K562 (cell line): ENCODE measurements at regions not wholly inside any gene's neighbourhood (a gene's known extent, or its start where the extent isn't known, plus 50 kb on each side); places are given as distances from the start of the nearest gene placed in this dataset.

Source experiments
- ATAC-seq: fragments of 200-7000 bp; cut with Tn5 transposase; 3 replicates; pipeline ENCODE4 v1.9.1; 2020; ENCODE audit warnings: moderate library complexity
- BruUV-seq: library from RNA; stranded (reverse); fragments of 400-500 nt; replicated peaks from 2 replicates; lab custom pipeline; 2021; lab: Mats Ljungman, UMichigan
- CTCF ChIA-PET: fragments of 300-600 bp; formaldehyde crosslinking; extraction: SDS; loops from one replicate; lab custom pipeline; 2021; ENCODE audit warnings: low intra/inter-chr PET ratio; lab: Yijun Ruan, JAX
- POLR2A ChIA-PET: fragments of 300-600, 350-650 bp; sonication (Branson Sonifier 250); formaldehyde crosslinking; extraction: SDS; loops from one replicate; lab custom pipeline; 2021; ENCODE audit warnings: antibody characterized with exemption, inconsistent platforms; lab: Yijun Ruan, JAX
- DNase-seq, 4 experiments: peaks; one replicate each; pipeline versions ENCODE4 v3.0.0 to v3.0.0-alpha.2; 2011 to 2018; ENCODE audit warnings: low spot score in 3 of 4, mixed read lengths in 3 of 4; ENCODE audit errors: extremely low read depth in 1 of 4
- FAIRE-seq: peaks from 2 replicates; lab custom pipeline; 2011; peaks lifted over from hg19 to GRCh38; lab: Jason Lieb, UNC
- H2AFZ ChIP-seq: 2 replicates; pipeline ENCODE4 v1.6.0; 2011; ENCODE audit warnings: low read depth, low read length, control low read depth, inconsistent platforms
- H3K27ac ChIP-seq: fragments of 200-600 bp; 3 replicates; pipeline ENCODE4 v1.8.0; 2011; ENCODE audit warnings: low read depth, mild to moderate bottlenecking, control low read depth, inconsistent platforms, low read length, moderate library complexity, mixed read lengths; ENCODE audit errors: extremely low read depth
- H3K27me3 ChIP-seq, 2 experiments: fragments of 300-600 bp in 1 of 2; 2 replicates in 1 of 2; 3 replicates in 1 of 2; pipeline versions ENCODE4 v1.6.0 to v1.8.0; 2011; ENCODE audit warnings: inconsistent platforms in 2 of 2, low read length in 2 of 2, mild to moderate bottlenecking in 1 of 2, mixed read lengths in 1 of 2, moderate library complexity in 1 of 2; ENCODE audit not compliant: control insufficient read depth in 2 of 2, insufficient read depth in 2 of 2
- H3K36me3 ChIP-seq: fragments of 300-600 bp; 3 replicates; pipeline ENCODE4 v1.8.0; 2011; ENCODE audit warnings: mild to moderate bottlenecking, low read length, inconsistent platforms; ENCODE audit not compliant: control insufficient read depth, insufficient read depth
- H3K4me1 ChIP-seq, 2 experiments: fragments of 200-600 bp in 1 of 2; replicated peaks in 1 of 2; 2 replicates in 1 of 2; 3 replicates in 1 of 2; pipeline versions ENCODE4 v1.5.1 to v1.8.0; 2011; ENCODE audit warnings: inconsistent platforms in 2 of 2, low read length in 2 of 2, mild to moderate bottlenecking in 1 of 2, mixed read lengths in 1 of 2, moderate library complexity in 1 of 2; ENCODE audit not compliant: control insufficient read depth in 2 of 2, insufficient read depth in 2 of 2
- H3K4me2 ChIP-seq: 2 replicates; pipeline ENCODE4 v1.6.1; 2011; ENCODE audit warnings: low read length, control low read depth, inconsistent platforms, mixed read lengths; ENCODE audit not compliant: insufficient read depth
- H3K4me3 ChIP-seq: fragments of 200-600 bp; sonication (generic), shearing (Covaris generic); 2 replicates; pipeline ENCODE4 v1.5.1; 2016; ENCODE audit warnings: control low read depth, inconsistent platforms
- H3K79me2 ChIP-seq: fragments of 200-600 bp; 3 replicates; pipeline ENCODE4 v1.8.0; 2011; ENCODE audit warnings: low read length, inconsistent platforms; ENCODE audit not compliant: control insufficient read depth, insufficient read depth
- H3K9ac ChIP-seq, 2 experiments: 2 replicates each; pipeline versions ENCODE4 v1.6.0 to v1.6.1; 2011; ENCODE audit warnings: low read depth in 2 of 2, low read length in 2 of 2, control low read depth in 1 of 2, inconsistent platforms in 1 of 2, mild to moderate bottlenecking in 1 of 2, mixed read lengths in 1 of 2; ENCODE audit not compliant: insufficient read depth in 1 of 2
- H3K9me1 ChIP-seq: one replicate; pipeline ENCODE4 v1.6.0; 2011; ENCODE audit warnings: inconsistent platforms, mild to moderate bottlenecking, low read length, moderate library complexity; ENCODE audit not compliant: control insufficient read depth, insufficient read depth
- H3K9me3 ChIP-seq: replicated peaks from 2 replicates; pipeline ENCODE4 v1.5.1; 2011; ENCODE audit warnings: low read depth, low read length, inconsistent platforms; ENCODE audit not compliant: control insufficient read depth, insufficient read depth
- H4K20me1 ChIP-seq: replicated peaks from 2 replicates; pipeline ENCODE4 v1.6.1; 2011; ENCODE audit warnings: low read length, inconsistent platforms, mixed read lengths; ENCODE audit not compliant: control insufficient read depth, insufficient read depth
- KHSRP ChIP-seq: fragments of 450-650 bp; IDR thresholded peaks from 2 replicates; pipeline ENCODE4 v1.6.1; 2017
- NONO ChIP-seq, 2 experiments: fragments of 200-400 bp in 1 of 2; fragments of 450-650 bp in 1 of 2; formaldehyde crosslinking in 1 of 2; IDR thresholded peaks; 2 replicates each; pipeline ENCODE4 v1.6.1; 2017; ENCODE audit warnings: low read depth in 2 of 2, mild to moderate bottlenecking in 2 of 2, moderate library complexity in 2 of 2, low read length in 1 of 2
- STAT5B ChIP-seq: fragments of 250-450 bp; sonication (Bioruptor Pico); IDR thresholded peaks from 2 replicates; pipeline ENCODE4 v1.8.0; 2021; ENCODE audit warnings: mild to moderate bottlenecking, inconsistent platforms
- WGBS: fragments of 100-300 bp; shearing (Covaris generic); methylation state at CpG from one replicate; pipeline ENCODE4 v1.1.6; 2016; ENCODE audit warnings: low coverage, mixed read lengths; ENCODE audit not compliant: insufficient coverage; ENCODE audit errors: missing lambda C conversion rate; 5-methylcytosine and 5-hydroxymethylcytosine counted together
- in situ Hi-C: fragments of 300-500 bp; cut with MboI; formaldehyde crosslinking; loops from 4 replicates; pipeline ENCODE4 v1.15.0; 2018; ENCODE audit warnings: inconsistent platforms, mixed read lengths
- intact Hi-C: fragments of 100-400 bp; cut with micrococcal nuclease; formaldehyde crosslinking; loops from 2 replicates; pipeline ENCODE4 v1.14.2; 2022

DNA sequence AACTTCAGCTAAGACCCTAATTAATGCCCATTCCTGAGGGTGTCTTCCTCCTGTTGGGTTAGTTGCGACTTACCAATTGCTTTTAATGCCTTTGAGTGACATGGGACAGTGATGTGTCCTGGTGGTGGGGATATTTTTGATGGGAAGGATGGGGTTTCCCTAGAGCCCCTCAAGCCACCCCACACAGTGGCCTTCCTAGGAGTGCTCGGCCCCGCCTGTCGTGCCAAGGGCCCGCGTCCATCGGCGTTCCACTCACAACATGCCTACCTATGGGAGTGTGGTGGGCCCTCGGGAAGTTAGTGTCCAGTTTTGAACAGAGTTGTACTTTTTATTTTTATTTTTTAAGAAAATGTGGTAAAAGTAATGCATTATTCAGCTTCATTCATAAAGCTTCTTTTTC is 50.1 kb upstream of the TSPAN2 start:
- Histone ChIP-seq H3K4me2 (peak overlapping the region; percentile 81), H3K4me3 (no peak overlapping the region), H3K27ac (no peak overlapping the region), H2AFZ (peak overlapping the region; percentile 96), H3K79me2 (no peaks in the 10 kb centered on the region), H3K27me3 (no peaks in the 10 kb centered on the region; a peak in 1 of 5 replicates), H3K4me1 (peaks cover 0 to 2% of the 10 kb centered on the region in 2 experiments; a peak in 1 of 5 replicates), H3K9me1 (no peaks in the 10 kb centered on the region), H3K9ac (no peak overlapping the region), H3K9me3 (no peaks in the 10 kb centered on the region), H4K20me1 (no peaks in the 10 kb centered on the region; the same call in 1 of the 2 replicates), H3K36me3 (no peaks in the 10 kb centered on the region)
- FAIRE-seq, result no peak
- intact Hi-C loops, result loop anchor here (1.0 to 2.0 kb wide), 3 partner anchors 43 to 633 kb away; no protein-coding TSS in a partner anchor
- ChIA-PET CTCF (interaction anchor here (0.7 to 2.7 kb wide), 4 partner anchors 298 to 538 kb away, joined by 3 to 16 read pairs (median 6); no protein-coding TSS in a partner anchor), POLR2A (interaction anchor here (0.6 to 1.0 kb wide), 3 partner anchors 321 to 331 kb away, joined by 3 to 7 read pairs (median 3); no protein-coding TSS in a partner anchor)
- WGBS, result 1% methylated on average over 9 of the region's 9 CpGs
- ATAC-seq, result peak; percentile 37
- in situ Hi-C loops, result loop anchor here (5.0 to 25.0 kb wide), 3 partner anchors 328 to 623 kb away; partner anchors contain the start of gene CASQ2
- TF ChIP-seq NONO (IDR thresholded peaks at IDR 0.05; ENCODE audit: low read depth in 2 of 2, low read length in 1 of 2), result no peak
- TF ChIP-seq KHSRP, result no peak
- no peak for TF ChIP-seq STAT5B
- no peak for DNase-seq
- BruUV-seq, result no TSS peak
